Mesenchymal stem cell (in vitro differentiated cells and primary cell): ENCODE measurements at regions not wholly inside any gene's neighbourhood (a gene's known extent, or its start where the extent isn't known, plus 50 kb on each side); places are given as distances from the start of the nearest gene placed in this dataset.

ENCODE experiments used
- DNase-seq: peaks from one replicate; pipeline ENCODE4 v3.0.0-alpha.2; 2013
- H2AFZ ChIP-seq: one replicate; pipeline ENCODE4 v1.6.1; 2013; ENCODE audit warnings: low read depth, mild to moderate bottlenecking, control low read depth, inconsistent platforms, low read length, moderate library complexity
- H2AK5ac ChIP-seq: 2 replicates; pipeline ENCODE4 v1.6.1; 2013; ENCODE audit warnings: low read length, moderate library complexity, mild to moderate bottlenecking, inconsistent platforms; ENCODE audit not compliant: severe bottlenecking
- H2BK120ac ChIP-seq: one replicate; pipeline ENCODE4 v1.6.1; 2013; ENCODE audit warnings: low read depth, mild to moderate bottlenecking, inconsistent platforms, low read length, moderate library complexity
- H2BK12ac ChIP-seq, 2 experiments: one replicate each; pipeline ENCODE4 v1.6.1; 2013; ENCODE audit warnings: inconsistent platforms in 2 of 2, low read length in 2 of 2, mild to moderate bottlenecking in 2 of 2, moderate library complexity in 2 of 2, control low read depth in 1 of 2
- H2BK15ac ChIP-seq: one replicate; pipeline ENCODE4 v1.6.1; 2013; ENCODE audit warnings: mild to moderate bottlenecking, low read depth, inconsistent platforms; ENCODE audit not compliant: poor library complexity, severe bottlenecking
- H2BK5ac ChIP-seq: 2 replicates; pipeline ENCODE4 v1.6.1; 2013; ENCODE audit warnings: low read depth, mild to moderate bottlenecking, low read length, control low read depth, inconsistent platforms; ENCODE audit not compliant: poor library complexity, severe bottlenecking
- H3K14ac ChIP-seq, 2 experiments: one replicate each; pipeline ENCODE4 v1.6.1; 2013; ENCODE audit warnings: inconsistent platforms in 2 of 2, low read length in 2 of 2, control low read depth in 1 of 2, mild to moderate bottlenecking in 1 of 2, moderate library complexity in 1 of 2
- H3K18ac ChIP-seq, 2 experiments: one replicate each; pipeline ENCODE4 v1.6.1; 2013; ENCODE audit warnings: inconsistent platforms in 2 of 2, low read length in 2 of 2, control low read depth in 1 of 2, low read depth in 1 of 2, mild to moderate bottlenecking in 1 of 2
- H3K23ac ChIP-seq, 2 experiments: one replicate each; pipeline ENCODE4 v1.6.1; 2013; ENCODE audit warnings: inconsistent platforms in 2 of 2, low read length in 2 of 2, mild to moderate bottlenecking in 2 of 2, moderate library complexity in 2 of 2, control low read depth in 1 of 2
- H3K27ac ChIP-seq: 2 replicates; pipeline ENCODE4 v1.5.1; 2013; ENCODE audit warnings: mild to moderate bottlenecking, moderate library complexity, low read length, control low read depth, inconsistent platforms; ENCODE audit not compliant: poor library complexity, severe bottlenecking
- H3K27me3 ChIP-seq, 2 experiments: 2 replicates each; pipeline versions ENCODE4 v1.6.1 to v1.7.0; 2013; ENCODE audit warnings: low read length in 2 of 2, mild to moderate bottlenecking in 2 of 2, moderate library complexity in 2 of 2, control low read depth in 1 of 2, inconsistent platforms in 1 of 2; ENCODE audit not compliant: control insufficient read depth in 1 of 2, insufficient read depth in 1 of 2
- H3K36me3 ChIP-seq, 2 experiments: 2 replicates each; pipeline versions ENCODE4 v1.6.1 to v1.7.0; 2013; ENCODE audit warnings: low read length in 2 of 2, control low read depth in 1 of 2, inconsistent platforms in 1 of 2, low read depth in 1 of 2, mild to moderate bottlenecking in 1 of 2; ENCODE audit not compliant: insufficient read depth in 2 of 2, control insufficient read depth in 1 of 2
- H3K4ac ChIP-seq, 2 experiments: one replicate each; pipeline ENCODE4 v1.6.1; 2013; ENCODE audit warnings: inconsistent platforms in 2 of 2, low read length in 2 of 2, mild to moderate bottlenecking in 2 of 2, moderate library complexity in 2 of 2, control low read depth in 1 of 2, low read depth in 1 of 2
- H3K4me1 ChIP-seq: 2 replicates; pipeline ENCODE4 v1.6.1; 2013; ENCODE audit warnings: low read depth, low read length, control low read depth; ENCODE audit not compliant: control insufficient read depth, insufficient read depth
- H3K4me2 ChIP-seq: 2 replicates; pipeline ENCODE4 v1.6.1; 2013; ENCODE audit warnings: low read length, mild to moderate bottlenecking, inconsistent platforms; ENCODE audit not compliant: poor library complexity, severe bottlenecking
- H3K4me3 ChIP-seq, 2 experiments: 2 replicates each; pipeline versions ENCODE4 v1.5.1 to v1.7.0; 2013; ENCODE audit warnings: low read length in 2 of 2, mild to moderate bottlenecking in 2 of 2, control low read depth in 1 of 2, low read depth in 1 of 2; ENCODE audit not compliant: insufficient read depth in 1 of 2
- H3K79me1 ChIP-seq: replicated peaks from 2 replicates; pipeline ENCODE4 v1.6.1; 2013; ENCODE audit warnings: mild to moderate bottlenecking, control low read depth, low read length, inconsistent platforms; ENCODE audit not compliant: poor library complexity, severe bottlenecking
- H3K9ac ChIP-seq: 2 replicates; pipeline ENCODE4 v1.7.0; 2013; ENCODE audit warnings: mild to moderate bottlenecking, low read length, moderate library complexity
- H3K9me3 ChIP-seq: 2 replicates; pipeline ENCODE4 v1.7.0; 2013; ENCODE audit warnings: mild to moderate bottlenecking, low read length; ENCODE audit not compliant: control insufficient read depth
- H4K8ac ChIP-seq: one replicate; pipeline ENCODE4 v1.6.1; 2013; ENCODE audit warnings: inconsistent platforms, mild to moderate bottlenecking, low read length, moderate library complexity
- H4K91ac ChIP-seq: one replicate; pipeline ENCODE4 v1.6.1; 2013; ENCODE audit warnings: mild to moderate bottlenecking, low read length, inconsistent platforms
- WGBS: methylation state at CpG from one replicate; pipeline ENCODE4 v1.1.7; 2013; ENCODE audit warnings: mixed read lengths; 5-methylcytosine and 5-hydroxymethylcytosine counted together

GRCh38 chr6:166076625-166077024 is 91.0 kb downstream of the TBXT start:
- Histone ChIP-seq H2AK5ac (no peak overlapping the region), H2BK12ac (no peak overlapping the region), H3K27ac (no peak overlapping the region), H2BK120ac (no peak overlapping the region), H2BK15ac (no peak overlapping the region), H3K9ac (no peak overlapping the region), H4K8ac (no peak overlapping the region), H3K9me3 (no peaks in the 10 kb centered on the region), H3K4me2 (no peak overlapping the region), H3K4me3 (no peak overlapping the region), H3K79me1 (no peaks in the 10 kb centered on the region), H3K27me3 (no peaks in the 10 kb centered on the region), H2AFZ (no peak overlapping the region), H3K18ac (no peak overlapping the region), H2BK5ac (no peak overlapping the region), H3K14ac (no peak overlapping the region), H3K23ac (no peak overlapping the region), H4K91ac (no peak overlapping the region), H3K4me1 (peaks cover 3% of the 10 kb centered on the region), H3K4ac (no peak overlapping the region), H3K36me3 (no peaks in the 10 kb centered on the region)
- no peak for DNase-seq
- 60% methylated on average over 4 of the region's 4 CpGs for WGBS

GRCh38 chr6:166075925-166076324 is 91.7 kb downstream of the TBXT start:
- Histone ChIP-seq H3K36me3 (no peaks in the 10 kb centered on the region), H2AFZ (no peak overlapping the region), H3K27ac (no peak overlapping the region), H2AK5ac (no peak overlapping the region), H3K18ac (no peak overlapping the region), H4K91ac (no peak overlapping the region), H2BK15ac (no peak overlapping the region), H3K79me1 (no peaks in the 10 kb centered on the region), H2BK120ac (no peak overlapping the region), H3K4me3 (no peak overlapping the region), H3K4me1 (peaks cover 3% of the 10 kb centered on the region), H3K14ac (no peak overlapping the region), H2BK5ac (no peak overlapping the region), H3K9ac (no peak overlapping the region), H4K8ac (no peak overlapping the region), H3K27me3 (no peaks in the 10 kb centered on the region), H3K9me3 (no peaks in the 10 kb centered on the region), H2BK12ac (no peak overlapping the region), H3K4me2 (no peak overlapping the region), H3K4ac (no peak overlapping the region), H3K23ac (no peak overlapping the region)
- no peak for DNase-seq
- 97% methylated on average over 5 of the region's 5 CpGs for WGBS

- H3K9me3 ChIP-seq = no peaks in the 10 kb centered on the region
- no peak overlapping the region for H3K9ac ChIP-seq
- H2AK5ac ChIP-seq = no peak overlapping the region
- no peak overlapping the region for H2BK120ac ChIP-seq
- no peak overlapping the region for H4K91ac ChIP-seq
- no peak overlapping the region for H4K8ac ChIP-seq
- H2BK15ac ChIP-seq = no peak overlapping the region
- H3K14ac ChIP-seq = no peak overlapping the region
- H3K18ac ChIP-seq = no peak overlapping the region
- no peak overlapping the region for H3K4me3 ChIP-seq
- H3K27ac ChIP-seq = no peak overlapping the region
- 85% methylated on average over 2 of the region's 2 CpGs for WGBS
- no peak overlapping the region for H3K23ac ChIP-seq
- no peak overlapping the region for H2BK12ac ChIP-seq
- H3K79me1 ChIP-seq = no peaks in the 10 kb centered on the region
- H3K4me1 ChIP-seq = peaks cover 3% of the 10 kb centered on the region
- no peak overlapping the region for H3K4me2 ChIP-seq
- no peaks in the 10 kb centered on the region for H3K27me3 ChIP-seq
- no peak for DNase-seq
- no peaks in the 10 kb centered on the region for H3K36me3 ChIP-seq
- H2BK5ac ChIP-seq = no peak overlapping the region
- no peak overlapping the region for H2AFZ ChIP-seq
- no peak overlapping the region for H3K4ac ChIP-seq
Measured at GRCh38 chr6:166075186-166075585, 92.5 kb downstream of the TBXT start.

- Histone ChIP-seq H2BK15ac (no peak overlapping the region), H3K79me1 (no peaks in the 10 kb centered on the region), H2BK5ac (no peak overlapping the region), H3K4me2 (no peak overlapping the region), H3K9me3 (peaks cover 6% of the 10 kb centered on the region), H3K4me1 (peaks cover 2% of the 10 kb centered on the region), H2BK120ac (no peak overlapping the region), H3K27ac (no peak overlapping the region), H2AK5ac (no peak overlapping the region), H2BK12ac (no peak overlapping the region), H4K91ac (no peak overlapping the region), H3K27me3 (no peaks in the 10 kb centered on the region), H4K8ac (no peak overlapping the region), H3K4ac (no peak overlapping the region), H3K14ac (no peak overlapping the region), H3K36me3 (no peaks in the 10 kb centered on the region), H3K4me3 (no peak overlapping the region), H3K9ac (no peak overlapping the region), H3K18ac (no peak overlapping the region), H2AFZ (no peak overlapping the region), H3K23ac (no peak overlapping the region)
- 93% methylated on average over 9 of the region's 9 CpGs for WGBS
- no peak for DNase-seq
Measured at GRCh38 chr6:166073082-166073481, 94.6 kb downstream of the TBXT start.
